ENCODE measurements at regions not wholly inside any gene's neighbourhood (a gene's known extent, or its start where the extent isn't known, plus 50 kb on each side); places are given as distances from the start of the nearest gene placed in this dataset.

- no peaks in the 10 kb centered on the region for H3K79me2 ChIP-seq (ENCODE audit: control insufficient read depth, insufficient read depth, low read length)
- no peaks in the 10 kb centered on the region for H3K9me1 ChIP-seq (replicated peaks; ENCODE audit: control insufficient read depth, extremely low read depth, insufficient read depth, low read length)
- peaks cover 3% of the 10 kb centered on the region for H3K9me3 ChIP-seq (replicated peaks; ENCODE audit: control insufficient read depth, insufficient read depth, low read length)
- intact Hi-C loops (cut with micrococcal nuclease) (no loop called here), dilution Hi-C loops (cut with MboI; ENCODE audit: extremely low pct_ligation_motif_present, low sequenced_read_pairs) (no loop called here)
- TF ChIP-seq FOS (IDR thresholded peaks at IDR 0.05; ENCODE audit: borderline replicate concordance, insufficient read depth, low read length) (no peak), EZH2 (IDR thresholded peaks at IDR 0.05; ENCODE audit: borderline replicate concordance, low read depth, low read length, severe bottlenecking) (no peak), POLR2A (IDR thresholded peaks at IDR 0.05; ENCODE audit: low read depth, low read length) (no peak), POLR2AphosphoS5 (IDR thresholded peaks at IDR 0.05; ENCODE audit: insufficient read depth, low read depth, low read length) (no peak), JUN (IDR thresholded peaks at IDR 0.05; ENCODE audit: borderline replicate concordance, insufficient read depth, insufficient read length, low read depth) (no peak), GATA2 (IDR thresholded peaks at IDR 0.05; ENCODE audit: insufficient read depth, insufficient read length, low read depth, low read length) (no peak), CTCF (IDR thresholded peaks at IDR 0.05; ENCODE audit: extremely low read depth in 1 of 2, insufficient read depth in 1 of 2, low read depth in 1 of 2, low read length in 2 of 2) (no peak), MYC (IDR thresholded peaks at IDR 0.05; ENCODE audit: low read depth, low read length) (no peak), MAX (IDR thresholded peaks at IDR 0.05; ENCODE audit: insufficient read depth, insufficient read length) (no peak)
- no peak overlapping the region for H3K4me3 ChIP-seq (replicated peaks in 1 of 3; ENCODE audit: insufficient read depth in 1 of 3, low read depth in 1 of 3, low read length in 3 of 3)
- no peak overlapping the region for H3K9ac ChIP-seq (replicated peaks; ENCODE audit: extremely low read depth, insufficient read depth, low read length)
- H4K20me1 ChIP-seq (replicated peaks; ENCODE audit: control insufficient read depth, extremely low read depth, insufficient read depth, low read length): no peaks in the 10 kb centered on the region
- DNase-seq (ENCODE audit: low read depth, low spot score) (no peak), FAIRE-seq (no peak)
- no TSS peak for BruUV-seq (replicated peaks)
- no peaks in the 10 kb centered on the region for H3K4me1 ChIP-seq (ENCODE audit: control insufficient read depth, extremely low read depth, insufficient read depth, low read length)
- H3K4me2 ChIP-seq (ENCODE audit: insufficient read depth, low read length): no peak overlapping the region
- CTCF ChIA-PET: no interaction called here
- H3K27me3 ChIP-seq (ENCODE audit: control insufficient read depth in 2 of 2, insufficient read depth in 2 of 2, low read length in 2 of 2): no peaks in the 10 kb centered on the region
- H3K36me3 ChIP-seq (ENCODE audit: control insufficient read depth in 2 of 2, extremely low read depth in 1 of 2, insufficient read depth in 2 of 2, low read length in 2 of 2): no peaks in the 10 kb centered on the region
- POLR2A ChIA-PET: no interaction called here
- H2AFZ ChIP-seq (ENCODE audit: low read depth, low read length): no peak overlapping the region
- H3K27ac ChIP-seq (ENCODE audit: insufficient read depth, low read depth, low read length): no peak overlapping the region
Observed at GRCh38 chr4:127240764-127241105, 392.0 kb upstream of the INTU start.
